Mammary epithelial cell (primary cell): ENCODE measurements at regions not wholly inside any gene's neighbourhood (a gene's known extent, or its start where the extent isn't known, plus 50 kb on each side); places are given as distances from the start of the nearest gene placed in this dataset.

Experiments
- CTCF ChIP-seq, 2 donors: IDR thresholded peaks in 1 of 2; conservative IDR thresholded peaks in 1 of 2; 2 replicates each; pipeline ENCODE4 v1.5.1; 2011 to 2012; ENCODE audit warnings: inconsistent platforms in 2 of 2, low read length in 2 of 2, mild to moderate bottlenecking in 2 of 2, control low read depth in 1 of 2, low read depth in 1 of 2; ENCODE audit not compliant: insufficient read depth in 1 of 2; ENCODE audit errors: extremely low read depth in 1 of 2
- EZH2 ChIP-seq: IDR thresholded peaks from 2 replicates; pipeline ENCODE4 v1.6.1; 2012; ENCODE audit warnings: low read length, inconsistent platforms, borderline replicate concordance

- no peak for TF ChIP-seq CTCF (conservative IDR thresholded peaks at IDR 0.05 in 1 of 2, IDR thresholded peaks at IDR 0.05 in 1 of 2; ENCODE audit: extremely low read depth in 1 of 2, insufficient read depth in 1 of 2, low read depth in 1 of 2, low read length in 2 of 2)
- no peak for TF ChIP-seq EZH2
Measured at GRCh38 chr3:117743993-117744392, 1034.4 kb downstream of the TUSC7 start.
